BJ (cell line): ENCODE measurements at regions not wholly inside any gene's neighbourhood (a gene's known extent, or its start where the extent isn't known, plus 50 kb on each side); places are given as distances from the start of the nearest gene placed in this dataset.

ENCODE experiments used
- CTCF ChIA-PET: fragments of 350-600 bp; formaldehyde crosslinking; extraction: SDS; loops from one replicate; lab custom pipeline; 2021; ENCODE audit warnings: antibody characterized with exemption, inconsistent platforms; lab: Yijun Ruan, JAX
- POLR2A ChIA-PET: fragments of 300-600 bp; sonication (Branson Sonifier 250); formaldehyde crosslinking; extraction: SDS; loops from one replicate; lab custom pipeline; 2021; ENCODE audit warnings: antibody characterized with exemption; lab: Charles Lee
- DNase-seq: peaks from one replicate; pipeline ENCODE4 v3.0.0-alpha.2; 2011; ENCODE audit warnings: low read depth
- H3K27me3 ChIP-seq: 2 replicates; pipeline ENCODE4 v1.6.0; 2011; ENCODE audit warnings: low read length; ENCODE audit not compliant: control insufficient read depth, insufficient read depth
- H3K36me3 ChIP-seq: 2 replicates; pipeline ENCODE4 v1.5.1; 2011; ENCODE audit warnings: low read length; ENCODE audit not compliant: control insufficient read depth, insufficient read depth
- H3K4me3 ChIP-seq: 2 replicates; pipeline ENCODE4 v1.5.1; 2011; ENCODE audit warnings: low read depth, mild to moderate bottlenecking, control low read depth, low read length
- TF ChIP-seq, protein P1 (sequence below): IDR thresholded peaks from 2 replicates; pipeline ENCODE4 v1.5.1; 2011; ENCODE audit warnings: low read depth, mild to moderate bottlenecking, control low read depth, inconsistent platforms, low read length, moderate library complexity; ENCODE audit not compliant: insufficient read depth

DNA sequence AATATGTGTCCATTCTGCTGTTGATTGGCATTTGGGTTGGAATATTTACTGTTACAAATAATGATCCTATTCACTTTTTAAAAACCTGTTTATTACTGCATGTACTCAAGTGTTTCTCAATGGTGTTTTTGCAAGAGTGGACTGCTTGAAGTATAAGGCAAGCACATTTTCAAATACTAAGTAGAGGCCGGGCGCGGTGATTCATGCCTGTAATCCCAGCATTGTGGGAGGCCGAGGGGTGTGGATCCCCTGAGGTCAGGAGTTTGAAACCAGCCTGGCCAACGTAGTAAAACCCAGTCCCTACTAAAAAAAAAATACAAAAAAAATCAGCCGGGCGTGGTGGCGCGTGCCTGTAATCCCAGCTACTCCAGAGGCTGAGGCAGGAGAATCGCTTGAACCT is 276.9 kb upstream of the ADGRL4 start:
- DNase-seq, result no peak
- H3K27me3 ChIP-seq, result no peaks in the 10 kb centered on the region
- no peaks in the 10 kb centered on the region for H3K36me3 ChIP-seq
- CTCF ChIA-PET, result interaction anchor here (1.4 kb wide), 1 partner anchor 11 kb away, joined by 6 read pairs; no protein-coding TSS in a partner anchor
- TF ChIP-seq, protein P1, sequence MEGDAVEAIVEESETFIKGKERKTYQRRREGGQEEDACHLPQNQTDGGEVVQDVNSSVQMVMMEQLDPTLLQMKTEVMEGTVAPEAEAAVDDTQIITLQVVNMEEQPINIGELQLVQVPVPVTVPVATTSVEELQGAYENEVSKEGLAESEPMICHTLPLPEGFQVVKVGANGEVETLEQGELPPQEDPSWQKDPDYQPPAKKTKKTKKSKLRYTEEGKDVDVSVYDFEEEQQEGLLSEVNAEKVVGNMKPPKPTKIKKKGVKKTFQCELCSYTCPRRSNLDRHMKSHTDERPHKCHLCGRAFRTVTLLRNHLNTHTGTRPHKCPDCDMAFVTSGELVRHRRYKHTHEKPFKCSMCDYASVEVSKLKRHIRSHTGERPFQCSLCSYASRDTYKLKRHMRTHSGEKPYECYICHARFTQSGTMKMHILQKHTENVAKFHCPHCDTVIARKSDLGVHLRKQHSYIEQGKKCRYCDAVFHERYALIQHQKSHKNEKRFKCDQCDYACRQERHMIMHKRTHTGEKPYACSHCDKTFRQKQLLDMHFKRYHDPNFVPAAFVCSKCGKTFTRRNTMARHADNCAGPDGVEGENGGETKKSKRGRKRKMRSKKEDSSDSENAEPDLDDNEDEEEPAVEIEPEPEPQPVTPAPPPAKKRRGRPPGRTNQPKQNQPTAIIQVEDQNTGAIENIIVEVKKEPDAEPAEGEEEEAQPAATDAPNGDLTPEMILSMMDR, result no peak
- H3K4me3 ChIP-seq, result no peak overlapping the region
- POLR2A ChIA-PET, result no interaction called here

GRCh38 chr1:79281442-79281841 is 274.9 kb upstream of the ADGRL4 start:
- CTCF ChIA-PET, result no interaction called here
- Histone ChIP-seq H3K36me3 (no peaks in the 10 kb centered on the region), H3K27me3 (no peaks in the 10 kb centered on the region), H3K4me3 (no peak overlapping the region)
- DNase-seq, result no peak
- TF ChIP-seq, protein P1, result no peak
- POLR2A ChIA-PET, result no interaction called here

DNA sequence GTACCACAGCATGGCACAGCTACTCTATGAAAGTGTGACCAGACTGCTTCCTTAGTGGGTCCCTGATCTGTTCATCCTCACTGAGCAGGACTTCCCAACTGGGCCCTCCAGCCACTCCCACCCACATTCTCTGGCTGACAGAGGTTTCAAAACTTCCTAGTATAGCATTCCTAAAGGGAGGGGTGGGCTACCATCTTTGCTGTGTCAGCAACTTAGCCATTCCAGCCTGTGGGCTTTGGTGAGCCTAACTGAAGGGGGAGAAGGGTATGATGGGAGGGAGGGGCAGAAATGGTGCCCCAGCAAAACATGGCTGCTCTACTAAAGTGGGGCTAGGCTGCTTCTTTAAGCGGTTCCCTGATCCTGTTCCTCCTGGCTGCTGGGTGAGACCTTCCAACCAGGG is 265.2 kb upstream of the ADGRL4 start:
- TF ChIP-seq, protein P1, result no peak
- Histone ChIP-seq H3K27me3 (no peaks in the 10 kb centered on the region), H3K4me3 (no peak overlapping the region), H3K36me3 (no peaks in the 10 kb centered on the region)
- no peak for DNase-seq
- ChIA-PET POLR2A (no interaction called here), CTCF (no interaction called here)

- H3K27me3 ChIP-seq, result no peaks in the 10 kb centered on the region
- CTCF ChIA-PET, result interaction anchor here (0.6 to 1.6 kb wide), 2 partner anchors 72 to 88 kb away, joined by 3 to 11 read pairs; no protein-coding TSS in a partner anchor
- no peaks in the 10 kb centered on the region for H3K36me3 ChIP-seq
- no peak overlapping the region for H3K4me3 ChIP-seq
- TF ChIP-seq, protein P1, result no peak
- POLR2A ChIA-PET, result no interaction called here
- no peak for DNase-seq
Measured at GRCh38 chr1:79264975-79265818, 258.7 kb upstream of the ADGRL4 start.

GRCh38 chr1:79264285-79264684 is 257.8 kb upstream of the ADGRL4 start:
- no peaks in the 10 kb centered on the region for H3K36me3 ChIP-seq
- CTCF ChIA-PET, result no interaction called here
- H3K27me3 ChIP-seq, result no peaks in the 10 kb centered on the region
- TF ChIP-seq, protein P1, result no peak
- POLR2A ChIA-PET, result no interaction called here
- no peak for DNase-seq
- no peak overlapping the region for H3K4me3 ChIP-seq
